WERI-Rb-1 (cell line): ENCODE measurements at regions not wholly inside any gene's neighbourhood (a gene's known extent, or its start where the extent isn't known, plus 50 kb on each side); places are given as distances from the start of the nearest gene placed in this dataset.
A peak's percentile ranks its signal among the peaks of the same experiment; 100 is the strongest.

Source experiments
- DNase-seq: peaks from one replicate; pipeline ENCODE4 v3.0.0-alpha.2; 2020
- H3K27ac ChIP-seq: fragments of 250-450 bp; sonication (Bioruptor Pico); 2 replicates; pipeline ENCODE4 v1.5.1; 2020; ENCODE audit warnings: mild to moderate bottlenecking, moderate library complexity
- H3K27me3 ChIP-seq: fragments of 250-450 bp; sonication (Bioruptor Pico); 2 replicates; pipeline ENCODE4 v1.5.1; 2021; ENCODE audit warnings: mild to moderate bottlenecking, low read depth, moderate library complexity; ENCODE audit not compliant: insufficient read depth, severe bottlenecking
- H3K36me3 ChIP-seq: fragments of 250-450 bp; sonication (Bioruptor Pico); 2 replicates; pipeline ENCODE4 v1.5.1; 2020; ENCODE audit warnings: mild to moderate bottlenecking, moderate library complexity
- H3K4me3 ChIP-seq: 2 replicates; pipeline ENCODE4 v1.5.1; 2011; ENCODE audit warnings: low read depth, mild to moderate bottlenecking, control low read depth, low read length
- H3K9me3 ChIP-seq: fragments of 250-450 bp; sonication (Bioruptor Pico); 2 replicates; pipeline ENCODE4 v1.5.1; 2021; ENCODE audit warnings: mild to moderate bottlenecking, moderate library complexity; ENCODE audit not compliant: severe bottlenecking
- TF ChIP-seq, protein P1 (sequence below): IDR thresholded peaks from 2 replicates; pipeline ENCODE4 v1.5.1; 2011; ENCODE audit warnings: low read depth, mild to moderate bottlenecking, control low read depth, inconsistent platforms, low read length

GRCh38 chr2:71896385-71897136, 251.1 kb downstream of the CYP26B1 start:
- Histone ChIP-seq H3K27ac (no peak overlapping the region), H3K4me3 (no peak overlapping the region), H3K9me3 (no peaks in the 10 kb centered on the region), H3K36me3 (no peaks in the 10 kb centered on the region), H3K27me3 (no peaks in the 10 kb centered on the region)
- DNase-seq: no peak
- TF ChIP-seq, protein P1, sequence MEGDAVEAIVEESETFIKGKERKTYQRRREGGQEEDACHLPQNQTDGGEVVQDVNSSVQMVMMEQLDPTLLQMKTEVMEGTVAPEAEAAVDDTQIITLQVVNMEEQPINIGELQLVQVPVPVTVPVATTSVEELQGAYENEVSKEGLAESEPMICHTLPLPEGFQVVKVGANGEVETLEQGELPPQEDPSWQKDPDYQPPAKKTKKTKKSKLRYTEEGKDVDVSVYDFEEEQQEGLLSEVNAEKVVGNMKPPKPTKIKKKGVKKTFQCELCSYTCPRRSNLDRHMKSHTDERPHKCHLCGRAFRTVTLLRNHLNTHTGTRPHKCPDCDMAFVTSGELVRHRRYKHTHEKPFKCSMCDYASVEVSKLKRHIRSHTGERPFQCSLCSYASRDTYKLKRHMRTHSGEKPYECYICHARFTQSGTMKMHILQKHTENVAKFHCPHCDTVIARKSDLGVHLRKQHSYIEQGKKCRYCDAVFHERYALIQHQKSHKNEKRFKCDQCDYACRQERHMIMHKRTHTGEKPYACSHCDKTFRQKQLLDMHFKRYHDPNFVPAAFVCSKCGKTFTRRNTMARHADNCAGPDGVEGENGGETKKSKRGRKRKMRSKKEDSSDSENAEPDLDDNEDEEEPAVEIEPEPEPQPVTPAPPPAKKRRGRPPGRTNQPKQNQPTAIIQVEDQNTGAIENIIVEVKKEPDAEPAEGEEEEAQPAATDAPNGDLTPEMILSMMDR: no peak

GRCh38 chr2:71895320-71896161, 252.1 kb downstream of the CYP26B1 start:
- TF ChIP-seq, protein P1: no peak
- Histone ChIP-seq H3K9me3 (no peaks in the 10 kb centered on the region), H3K4me3 (no peak overlapping the region), H3K27me3 (no peaks in the 10 kb centered on the region), H3K36me3 (no peaks in the 10 kb centered on the region), H3K27ac (no peak overlapping the region)
- no peak for DNase-seq

DNA sequence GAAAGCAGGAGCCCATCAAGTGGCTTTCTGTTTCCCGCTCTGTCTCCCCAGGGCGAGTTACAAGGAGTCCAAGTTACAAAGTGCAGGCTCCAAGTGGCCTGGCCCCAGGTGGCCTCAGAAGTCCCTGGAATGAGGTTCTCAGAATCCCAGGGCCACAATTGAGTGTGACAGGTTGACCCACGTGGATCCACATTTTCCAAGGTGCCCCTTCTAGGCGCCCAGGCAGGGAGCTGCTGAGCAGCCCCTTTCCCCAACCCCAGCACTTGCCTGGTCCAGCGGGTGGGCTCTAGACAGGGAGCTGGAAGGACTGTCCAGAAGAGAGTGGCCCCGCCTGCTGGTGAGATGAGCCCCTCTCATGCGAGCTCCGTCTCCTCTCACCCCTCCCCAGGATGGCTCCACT, 253.4 kb downstream of the CYP26B1 start:
- Histone ChIP-seq H3K4me3 (no peak overlapping the region), H3K27me3 (no peaks in the 10 kb centered on the region), H3K9me3 (no peaks in the 10 kb centered on the region), H3K27ac (no peak overlapping the region), H3K36me3 (no peaks in the 10 kb centered on the region)
- TF ChIP-seq, protein P1: peak; percentile 39; the same call in 1 of the 2 replicates
- no peak for DNase-seq

DNA sequence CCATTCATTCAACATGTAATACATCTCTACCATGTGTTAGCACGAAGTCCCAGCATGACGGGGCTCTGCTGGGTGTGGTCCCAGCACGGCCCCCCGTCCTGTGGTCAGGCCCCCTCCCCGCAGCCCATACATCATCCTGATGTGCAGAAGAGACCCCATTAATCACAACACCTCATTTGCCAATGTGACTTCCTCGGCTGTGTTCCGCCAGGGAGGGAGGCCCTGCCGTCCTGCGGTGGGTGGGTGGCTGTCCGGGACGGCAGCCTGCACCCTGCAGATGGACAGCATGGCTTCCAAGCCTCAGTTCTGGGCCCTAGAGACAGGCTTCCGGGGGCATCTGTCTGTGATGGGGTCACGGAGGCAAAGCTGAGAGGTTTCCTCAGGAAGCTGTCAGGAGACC, 254.0 kb downstream of the CYP26B1 start:
- no peaks in the 10 kb centered on the region for H3K9me3 ChIP-seq
- TF ChIP-seq, protein P1: no peak
- no peak overlapping the region for H3K4me3 ChIP-seq
- no peaks in the 10 kb centered on the region for H3K27me3 ChIP-seq
- no peaks in the 10 kb centered on the region for H3K36me3 ChIP-seq
- no peak for DNase-seq
- H3K27ac ChIP-seq: no peak overlapping the region

GRCh38 chr2:71892896-71893295, 254.8 kb downstream of the CYP26B1 start:
- no peak for DNase-seq
- Histone ChIP-seq H3K27ac (no peak overlapping the region), H3K27me3 (no peaks in the 10 kb centered on the region), H3K36me3 (no peaks in the 10 kb centered on the region), H3K4me3 (no peak overlapping the region), H3K9me3 (no peaks in the 10 kb centered on the region)
- TF ChIP-seq, protein P1: no peak
